GM21381 (cell line): ENCODE measurements at regions not wholly inside any gene's neighbourhood (a gene's known extent, or its start where the extent isn't known, plus 50 kb on each side); places are given as distances from the start of the nearest gene placed in this dataset.
"Not testable (repeated sequence)": the region's sequence is repeated elsewhere in the genome, so short reads cannot be mapped to it uniquely, and the experiment has no call there.

ENCODE experiments used
- ATAC-seq: cut with Tn5 transposase; IDR thresholded peaks from one replicate; pipeline ENCODE4 v1.9.1; 2021; ENCODE audit warnings: mild to moderate bottlenecking, moderate library complexity; ENCODE audit not compliant: unreplicated experiment

DNA sequence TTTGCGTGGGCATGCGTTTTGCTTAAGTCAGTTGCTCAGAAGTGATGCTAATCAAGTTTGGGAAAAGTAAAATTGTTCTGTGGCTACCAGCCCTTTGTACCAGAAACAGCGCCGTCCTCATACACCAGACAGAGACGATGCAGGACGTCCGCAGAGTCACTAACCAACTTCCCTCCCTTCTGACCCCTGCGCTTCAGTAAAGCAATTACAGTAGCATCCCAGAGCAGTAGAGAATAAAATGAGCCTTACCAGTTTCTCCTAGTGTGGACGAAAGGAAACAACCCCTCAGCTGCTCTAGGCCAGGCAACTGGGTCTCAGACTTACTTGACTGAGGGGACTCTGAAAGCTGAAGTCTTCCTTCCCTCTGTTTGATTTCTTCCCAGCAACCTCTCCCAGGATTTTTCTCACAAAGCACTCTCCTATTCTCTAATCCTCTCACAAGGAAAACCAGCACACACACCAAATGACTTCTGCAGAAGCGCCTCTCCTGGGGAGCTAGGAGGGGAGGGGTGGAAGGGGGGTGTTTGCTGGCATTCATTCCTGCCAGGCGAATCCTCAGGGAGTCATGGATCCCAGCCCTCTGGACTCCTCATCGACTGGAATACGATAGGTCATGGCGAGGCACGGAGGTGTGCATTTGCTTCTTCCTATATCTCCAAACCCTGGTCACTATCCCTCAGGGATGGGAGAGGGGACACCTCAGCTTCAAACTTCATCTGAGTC is 56.0 kb upstream of the MID1 start:
- no peak for ATAC-seq

DNA sequence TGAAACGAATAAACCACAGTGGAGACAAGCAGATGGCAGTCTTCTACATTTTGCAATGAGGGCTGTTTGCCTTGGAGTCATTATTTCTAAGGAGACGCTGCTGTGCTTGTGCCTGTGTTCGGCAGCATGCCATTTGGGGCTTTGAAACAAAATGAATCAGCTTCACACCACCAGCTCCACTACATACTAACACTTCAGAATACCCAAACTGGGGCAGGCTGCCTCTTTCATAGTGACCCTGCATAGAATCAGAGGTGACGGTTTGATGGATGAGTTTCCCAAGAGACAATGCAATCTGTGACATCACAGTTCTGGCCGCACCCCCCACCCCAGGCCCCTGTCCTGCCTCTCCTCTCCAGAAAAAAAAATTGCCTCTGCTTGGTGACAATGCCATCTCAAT is 57.1 kb upstream of the MID1 start:
- ATAC-seq, result no peak

DNA sequence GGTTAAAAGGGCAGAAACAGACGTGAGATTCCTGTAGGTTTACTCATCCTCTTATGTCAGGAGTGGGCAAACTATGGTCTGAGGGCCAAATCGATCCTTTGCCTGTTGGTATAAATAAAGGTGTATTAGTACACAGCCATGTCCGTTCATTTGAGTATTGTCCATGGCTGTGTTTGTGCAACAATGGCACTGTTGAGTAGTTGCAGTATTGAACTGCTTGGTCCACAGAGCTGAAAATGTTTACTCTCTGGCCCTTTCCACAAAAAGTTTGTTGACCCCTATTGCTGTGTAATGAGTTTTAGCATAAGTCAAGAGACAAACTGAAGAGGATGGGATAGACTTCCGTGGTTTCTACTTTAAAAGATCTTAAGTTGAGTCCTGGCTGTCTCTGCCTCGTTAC is 59.0 kb upstream of the MID1 start:
- no peak for ATAC-seq

GRCh38 chrX:10681167-10681566 is 60.8 kb upstream of the MID1 start:
- no peak for ATAC-seq

- not testable (repeated sequence) for ATAC-seq
Measured at GRCh38 chrX:10683631-10684030, 63.2 kb upstream of the MID1 start.

DNA sequence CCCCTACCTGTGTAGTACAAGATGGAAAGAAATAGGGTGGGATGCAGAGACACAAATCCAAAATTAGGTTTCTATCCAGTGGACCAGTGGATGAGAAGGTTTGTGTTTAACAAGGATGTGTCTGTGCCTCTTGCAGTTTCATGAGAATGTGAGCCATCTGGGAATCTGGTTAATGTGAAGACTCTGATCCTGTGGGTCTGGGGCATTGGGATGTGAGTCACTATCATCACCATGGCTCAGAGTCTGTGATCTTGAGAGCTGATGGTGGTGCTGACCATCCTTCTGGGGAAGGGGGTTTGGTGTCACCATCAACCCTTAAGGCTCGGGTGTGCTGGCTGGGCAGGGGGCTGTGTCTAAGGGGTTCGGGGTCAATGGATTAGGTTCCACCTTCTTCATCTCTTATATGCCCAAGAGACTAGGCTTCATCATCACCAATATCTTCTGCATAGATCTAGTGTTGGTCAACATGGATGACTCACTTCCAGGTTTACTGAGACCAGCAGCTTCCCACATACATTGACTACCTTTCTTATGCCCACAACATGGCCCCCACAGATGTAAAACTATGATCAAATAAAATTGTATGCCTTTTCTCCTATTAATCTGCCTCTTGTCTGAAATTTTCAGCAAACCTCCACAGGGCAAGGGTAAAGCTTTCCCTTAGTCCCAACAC is 65.7 kb upstream of the MID1 start:
- ATAC-seq, result no peak

DNA sequence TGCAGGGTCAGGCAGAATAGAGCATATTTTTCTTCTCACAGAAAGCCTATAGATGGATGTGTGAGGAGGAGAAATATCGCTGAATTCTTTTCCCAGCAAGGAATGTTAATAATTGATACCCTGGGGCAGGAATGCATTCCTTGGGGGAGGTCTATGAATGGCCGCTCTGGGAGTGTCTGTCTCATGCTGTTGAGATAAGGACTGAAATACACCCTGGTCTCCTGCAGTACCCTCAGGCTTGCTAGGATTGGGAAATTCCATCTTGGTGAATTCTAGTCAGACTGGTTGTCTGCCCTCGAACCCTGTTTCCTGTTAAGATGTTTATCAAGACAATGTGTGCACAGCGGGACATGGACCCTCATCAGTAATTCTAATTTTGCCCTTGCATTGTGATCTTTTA is 71.4 kb upstream of the MID1 start:
- ATAC-seq, result not testable (repeated sequence)

GRCh38 chrX:10697616-10698317 is 77.4 kb upstream of the MID1 start:
- ATAC-seq, result no peak

DNA sequence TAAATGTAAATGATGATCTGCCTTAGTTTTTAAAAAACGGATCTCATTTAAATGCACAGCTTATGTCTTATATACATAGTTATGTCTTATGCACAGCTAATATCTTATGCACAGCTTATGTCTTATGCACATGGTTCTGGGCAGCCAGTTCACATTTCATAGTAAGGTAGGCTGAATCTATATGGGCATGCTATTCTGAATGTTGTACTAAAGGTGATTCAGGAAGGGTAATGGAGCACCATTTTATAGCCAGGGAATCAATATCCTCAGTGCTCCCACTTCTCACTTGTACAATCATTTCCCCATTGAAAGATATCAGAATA is 77.9 kb upstream of the MID1 start:
- no peak for ATAC-seq

GRCh38 chrX:10702031-10702430 is 81.6 kb upstream of the MID1 start:
- no peak for ATAC-seq

GRCh38 chrX:10706342-10706741 is 86.0 kb upstream of the MID1 start:
- not testable (repeated sequence) for ATAC-seq

DNA sequence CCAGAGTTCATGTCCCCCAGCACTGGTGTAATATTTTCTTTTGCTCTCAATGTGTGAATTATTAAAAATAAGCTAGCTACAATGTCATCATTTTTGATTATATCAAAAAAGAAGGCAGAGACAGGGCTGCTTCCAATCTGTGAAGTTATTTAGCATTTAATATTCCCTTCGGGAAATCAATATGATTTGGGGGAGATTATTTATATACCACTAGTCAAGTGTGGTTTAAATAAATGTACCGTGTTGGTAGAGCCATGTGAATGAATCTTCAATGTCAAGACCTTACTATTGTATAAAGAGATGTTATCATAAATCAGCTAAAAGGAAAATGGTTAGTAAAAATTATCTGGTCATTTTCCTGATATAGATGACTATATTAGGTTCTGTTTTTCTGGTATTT is 87.4 kb upstream of the MID1 start:
- no peak for ATAC-seq

DNA sequence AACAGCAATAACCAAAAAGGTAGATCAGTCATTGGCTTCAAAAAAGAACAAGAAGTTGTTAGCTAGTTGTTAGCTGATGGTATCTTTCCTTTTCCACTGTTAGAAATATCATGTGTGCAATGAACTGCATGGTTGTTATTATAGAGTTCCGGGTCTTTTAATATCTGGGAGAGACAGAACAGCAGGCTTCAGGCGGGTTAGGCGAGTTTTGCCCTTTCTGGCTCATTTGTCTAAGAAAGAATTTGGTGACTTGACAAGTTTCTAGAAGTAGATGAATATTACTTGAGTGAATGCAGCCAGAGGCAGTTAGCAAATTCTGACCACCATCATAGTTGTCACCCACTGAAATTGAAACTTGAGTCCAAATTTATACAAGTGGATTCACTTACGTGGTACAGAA is 88.9 kb upstream of the MID1 start:
- ATAC-seq, result no peak

- ATAC-seq, result no peak
Measured at GRCh38 chrX:10714531-10714930, 94.1 kb upstream of the MID1 start.

DNA sequence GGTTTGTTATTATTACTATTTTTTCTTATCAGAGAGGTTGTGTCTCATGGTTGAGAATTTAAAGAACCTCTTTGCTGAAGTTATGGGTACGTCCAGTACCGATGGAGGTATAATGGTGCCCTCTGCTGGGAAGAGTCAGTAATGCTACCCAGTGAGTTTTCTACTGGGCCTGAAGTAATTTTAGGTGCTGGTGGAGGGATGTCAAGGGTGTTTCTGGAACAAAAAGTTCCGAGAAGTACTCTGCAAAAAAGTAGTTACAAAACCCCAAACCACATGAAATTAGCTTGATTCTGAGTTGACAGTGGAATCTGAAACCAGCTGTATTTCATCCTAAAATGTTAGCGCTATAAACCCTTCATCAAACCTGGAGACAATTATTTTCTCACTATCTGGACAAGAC is 102.5 kb upstream of the MID1 start:
- ATAC-seq, result no peak

GRCh38 chrX:10725071-10725470 is 104.7 kb upstream of the MID1 start:
- no peak for ATAC-seq

GRCh38 chrX:10726647-10727046 is 106.3 kb upstream of the MID1 start:
- ATAC-seq, result no peak

DNA sequence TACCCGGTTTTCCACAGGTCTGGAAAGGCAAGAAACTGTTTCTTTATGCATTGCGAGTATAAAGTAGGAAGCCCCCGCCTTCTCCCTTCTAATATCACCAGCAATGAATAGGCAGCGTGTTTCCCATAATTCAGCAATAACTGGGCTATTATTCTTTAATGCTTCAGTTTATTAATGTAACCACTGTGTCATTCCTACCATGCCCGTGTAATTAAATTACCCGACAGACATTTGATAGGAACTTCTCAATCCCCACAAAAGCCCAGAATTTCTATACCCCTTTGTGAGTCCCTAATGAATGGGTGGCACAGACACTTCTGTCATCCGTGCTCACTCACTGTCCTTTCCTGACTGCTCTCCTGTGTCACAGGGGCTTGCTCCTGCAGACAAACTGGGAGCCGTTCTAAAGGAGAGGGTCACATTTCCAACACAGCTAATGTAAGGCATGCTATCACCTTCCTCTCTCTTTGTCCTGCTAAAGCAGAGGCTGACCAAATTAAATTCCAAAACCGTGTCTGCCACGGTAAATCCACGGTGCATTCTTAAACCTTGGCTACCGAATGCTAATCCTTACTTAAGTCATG is 108.5 kb upstream of the MID1 start:
- ATAC-seq, result no peak

DNA sequence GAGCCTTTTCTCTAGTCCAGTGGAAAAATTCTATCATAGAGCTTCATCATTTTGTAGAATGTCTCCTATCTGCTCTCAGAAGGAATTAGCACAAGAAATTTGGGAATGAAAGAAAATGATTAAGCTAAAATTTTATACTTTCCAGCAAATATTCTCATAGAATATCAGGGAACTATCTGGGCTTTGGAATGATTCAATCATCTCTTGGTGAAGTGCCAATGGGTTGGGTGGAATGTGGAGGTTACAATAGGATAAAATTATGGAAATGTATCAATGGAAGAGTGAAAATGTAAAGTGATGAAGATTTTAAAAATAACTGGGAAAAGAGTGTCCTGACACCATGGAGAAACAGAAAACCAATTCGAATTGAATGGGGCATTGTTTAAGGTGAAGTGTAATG is 119.0 kb upstream of the MID1 start:
- ATAC-seq, result no peak

- no peak for ATAC-seq
Measured at GRCh38 chrX:10741003-10741402, 120.6 kb upstream of the MID1 start.

DNA sequence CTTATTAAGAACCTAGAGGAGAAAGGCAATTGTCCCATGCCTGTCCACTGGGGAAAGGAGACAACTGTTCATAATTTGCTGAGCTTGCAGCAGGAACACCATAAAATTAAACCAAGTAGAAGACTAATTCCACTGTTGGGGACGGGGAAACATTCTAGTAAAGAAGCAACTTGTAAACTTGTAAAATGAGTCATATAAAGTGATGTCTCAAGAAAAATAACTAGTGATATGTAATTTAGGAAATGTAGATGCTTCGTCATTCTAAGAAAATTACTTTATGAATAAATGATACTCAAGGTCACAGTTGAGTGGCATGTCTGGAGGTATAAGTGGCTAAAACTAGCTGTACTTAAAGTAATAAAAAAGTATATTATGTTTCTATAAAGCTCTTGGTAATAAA is 121.2 kb upstream of the MID1 start:
- ATAC-seq, result no peak

- ATAC-seq, result no peak
Measured at GRCh38 chrX:10743476-10743875, 123.1 kb upstream of the MID1 start.
